ENCODE measurements at regions not wholly inside any gene's neighbourhood (a gene's known extent, or its start where the extent isn't known, plus 50 kb on each side); places are given as distances from the start of the nearest gene placed in this dataset.

- no peak for TF ChIP-seq EZH2 (IDR thresholded peaks at IDR 0.05; ENCODE audit: low read length, unreplicated experiment)
- no peak for TF ChIP-seq CTCF (conservative IDR thresholded peaks at IDR 0.05; ENCODE audit: low read depth, low read length)
These were observed 110.2 kb downstream of the MZT1 start for GRCh38 chr13:72617186-72617585.
